Testis (tissue), 2 donors: ENCODE measurements at regions not wholly inside any gene's neighbourhood (a gene's known extent, or its start where the extent isn't known, plus 50 kb on each side); places are given as distances from the start of the nearest gene placed in this dataset.

Experiments
- POLR2A ChIP-seq: fragments of 450-650 bp; IDR thresholded peaks from one replicate; pipeline ENCODE4 v1.6.1; 2017; ENCODE audit warnings: antibody characterized with exemption, mild to moderate bottlenecking, moderate library complexity
- TF ChIP-seq, protein P1 (sequence below), 3 experiments: fragments of 450-650 bp in 2 of 3; fragments of 200-600 bp in 1 of 3; sonication (generic) in 1 of 3; IDR thresholded peaks; one replicate each; pipeline ENCODE4 v1.5.1; 2016 to 2019; ENCODE audit warnings: antibody characterized with exemption in 3 of 3, mild to moderate bottlenecking in 2 of 3, moderate library complexity in 1 of 3

DNA sequence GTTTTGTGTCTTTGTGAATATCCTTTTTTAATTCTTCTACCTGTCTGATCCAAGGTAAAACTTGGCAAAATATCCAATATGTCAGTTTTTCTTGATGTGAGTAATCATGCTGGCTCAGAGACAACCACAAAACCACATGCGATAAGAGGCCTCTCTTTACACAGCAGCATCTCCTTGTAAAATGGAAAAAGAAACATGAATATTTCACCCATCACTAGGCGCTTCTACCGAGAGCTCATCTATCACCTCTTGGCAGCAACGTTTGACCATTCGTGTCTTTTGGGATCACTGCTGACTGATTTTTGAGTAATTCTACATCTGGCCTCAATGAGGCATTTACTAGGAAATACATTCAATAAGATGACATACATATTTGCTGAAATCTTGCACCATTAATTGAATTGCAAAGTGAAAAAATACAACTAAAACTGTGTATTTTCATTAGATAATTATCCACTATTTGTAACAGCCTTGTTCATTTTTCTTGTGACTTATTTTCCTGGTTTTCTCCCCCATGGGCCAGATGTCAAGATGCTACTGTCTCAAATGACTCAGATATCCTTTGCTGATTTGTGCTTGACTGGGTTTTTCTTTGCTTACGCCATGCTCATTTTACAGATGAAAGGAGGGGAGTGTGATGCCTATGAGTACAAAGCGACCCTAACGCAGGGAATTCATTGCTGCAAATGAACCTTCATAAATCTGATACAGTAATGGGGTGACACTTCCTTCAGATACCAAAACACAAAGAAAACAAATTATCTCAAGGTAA lies 467.5 kb downstream of the FBXO15 start:
- TF ChIP-seq, protein P1, sequence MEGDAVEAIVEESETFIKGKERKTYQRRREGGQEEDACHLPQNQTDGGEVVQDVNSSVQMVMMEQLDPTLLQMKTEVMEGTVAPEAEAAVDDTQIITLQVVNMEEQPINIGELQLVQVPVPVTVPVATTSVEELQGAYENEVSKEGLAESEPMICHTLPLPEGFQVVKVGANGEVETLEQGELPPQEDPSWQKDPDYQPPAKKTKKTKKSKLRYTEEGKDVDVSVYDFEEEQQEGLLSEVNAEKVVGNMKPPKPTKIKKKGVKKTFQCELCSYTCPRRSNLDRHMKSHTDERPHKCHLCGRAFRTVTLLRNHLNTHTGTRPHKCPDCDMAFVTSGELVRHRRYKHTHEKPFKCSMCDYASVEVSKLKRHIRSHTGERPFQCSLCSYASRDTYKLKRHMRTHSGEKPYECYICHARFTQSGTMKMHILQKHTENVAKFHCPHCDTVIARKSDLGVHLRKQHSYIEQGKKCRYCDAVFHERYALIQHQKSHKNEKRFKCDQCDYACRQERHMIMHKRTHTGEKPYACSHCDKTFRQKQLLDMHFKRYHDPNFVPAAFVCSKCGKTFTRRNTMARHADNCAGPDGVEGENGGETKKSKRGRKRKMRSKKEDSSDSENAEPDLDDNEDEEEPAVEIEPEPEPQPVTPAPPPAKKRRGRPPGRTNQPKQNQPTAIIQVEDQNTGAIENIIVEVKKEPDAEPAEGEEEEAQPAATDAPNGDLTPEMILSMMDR (IDR thresholded peaks at IDR 0.05), result no peak
- TF ChIP-seq POLR2A, result no peak
